ENCODE measurements at regions not wholly inside any gene's neighbourhood (a gene's known extent, or its start where the extent isn't known, plus 50 kb on each side); places are given as distances from the start of the nearest gene placed in this dataset.

DNA sequence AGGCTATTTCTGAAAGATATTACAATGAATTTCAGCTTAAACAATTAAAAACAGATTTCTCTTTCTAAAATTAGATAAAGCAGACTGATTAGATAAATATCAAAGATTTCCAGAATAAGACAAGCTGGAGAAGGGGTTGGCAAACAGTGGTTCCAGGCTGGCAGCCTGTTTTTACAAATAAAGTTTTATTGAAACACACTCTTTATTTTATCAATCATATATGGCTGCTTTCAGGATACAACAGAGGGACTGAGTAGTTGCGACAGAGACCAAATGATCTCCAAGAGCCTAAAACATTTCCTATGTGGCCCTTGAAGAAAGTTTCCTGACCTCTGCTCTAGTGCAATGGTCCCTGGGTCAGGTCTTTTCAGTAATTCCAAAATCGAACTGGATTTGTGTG lies 65.6 kb upstream of the IYD start:
- TF ChIP-seq, protein P1, sequence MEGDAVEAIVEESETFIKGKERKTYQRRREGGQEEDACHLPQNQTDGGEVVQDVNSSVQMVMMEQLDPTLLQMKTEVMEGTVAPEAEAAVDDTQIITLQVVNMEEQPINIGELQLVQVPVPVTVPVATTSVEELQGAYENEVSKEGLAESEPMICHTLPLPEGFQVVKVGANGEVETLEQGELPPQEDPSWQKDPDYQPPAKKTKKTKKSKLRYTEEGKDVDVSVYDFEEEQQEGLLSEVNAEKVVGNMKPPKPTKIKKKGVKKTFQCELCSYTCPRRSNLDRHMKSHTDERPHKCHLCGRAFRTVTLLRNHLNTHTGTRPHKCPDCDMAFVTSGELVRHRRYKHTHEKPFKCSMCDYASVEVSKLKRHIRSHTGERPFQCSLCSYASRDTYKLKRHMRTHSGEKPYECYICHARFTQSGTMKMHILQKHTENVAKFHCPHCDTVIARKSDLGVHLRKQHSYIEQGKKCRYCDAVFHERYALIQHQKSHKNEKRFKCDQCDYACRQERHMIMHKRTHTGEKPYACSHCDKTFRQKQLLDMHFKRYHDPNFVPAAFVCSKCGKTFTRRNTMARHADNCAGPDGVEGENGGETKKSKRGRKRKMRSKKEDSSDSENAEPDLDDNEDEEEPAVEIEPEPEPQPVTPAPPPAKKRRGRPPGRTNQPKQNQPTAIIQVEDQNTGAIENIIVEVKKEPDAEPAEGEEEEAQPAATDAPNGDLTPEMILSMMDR (optimal IDR thresholded peaks at IDR 0.05 in 1 of 3, IDR thresholded peaks at IDR 0.05 in 1 of 3, conservative IDR thresholded peaks at IDR 0.05 in 1 of 3; ENCODE audit: extremely low read depth in 1 of 3, insufficient read depth in 2 of 3, low read length in 3 of 3) = no peak
- TF ChIP-seq EZH2 (IDR thresholded peaks at IDR 0.05; ENCODE audit: low read length) = no peak
